ENCODE measurements at regions not wholly inside any gene's neighbourhood (a gene's known extent, or its start where the extent isn't known, plus 50 kb on each side); places are given as distances from the start of the nearest gene placed in this dataset.

- Histone ChIP-seq H3K27ac (peak overlapping the region in 1 of 2 donors; percentile 76), H3K9me3 (no peaks in the 10 kb centered on the region), H3K4me3 (no peak overlapping the region), H3K27me3 (no peaks in the 10 kb centered on the region), H3K36me3 (no peaks in the 10 kb centered on the region), H3K4me1 (peaks cover 0 to 24% of the 10 kb centered on the region in 2 donors)
- TF ChIP-seq, protein P1, sequence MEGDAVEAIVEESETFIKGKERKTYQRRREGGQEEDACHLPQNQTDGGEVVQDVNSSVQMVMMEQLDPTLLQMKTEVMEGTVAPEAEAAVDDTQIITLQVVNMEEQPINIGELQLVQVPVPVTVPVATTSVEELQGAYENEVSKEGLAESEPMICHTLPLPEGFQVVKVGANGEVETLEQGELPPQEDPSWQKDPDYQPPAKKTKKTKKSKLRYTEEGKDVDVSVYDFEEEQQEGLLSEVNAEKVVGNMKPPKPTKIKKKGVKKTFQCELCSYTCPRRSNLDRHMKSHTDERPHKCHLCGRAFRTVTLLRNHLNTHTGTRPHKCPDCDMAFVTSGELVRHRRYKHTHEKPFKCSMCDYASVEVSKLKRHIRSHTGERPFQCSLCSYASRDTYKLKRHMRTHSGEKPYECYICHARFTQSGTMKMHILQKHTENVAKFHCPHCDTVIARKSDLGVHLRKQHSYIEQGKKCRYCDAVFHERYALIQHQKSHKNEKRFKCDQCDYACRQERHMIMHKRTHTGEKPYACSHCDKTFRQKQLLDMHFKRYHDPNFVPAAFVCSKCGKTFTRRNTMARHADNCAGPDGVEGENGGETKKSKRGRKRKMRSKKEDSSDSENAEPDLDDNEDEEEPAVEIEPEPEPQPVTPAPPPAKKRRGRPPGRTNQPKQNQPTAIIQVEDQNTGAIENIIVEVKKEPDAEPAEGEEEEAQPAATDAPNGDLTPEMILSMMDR (IDR thresholded peaks at IDR 0.05) = no peak
- intact Hi-C loops (cut with DNase I) = no loop called here
- ATAC-seq (peak; percentile 44), DNase-seq (peak in 1 of 4 donors; percentile 18)
Measured at GRCh38 chr5:56464935-56465768, 232.0 kb upstream of the ANKRD55 start.

GRCh38 chr5:56463944-56464571, 230.9 kb upstream of the ANKRD55 start:
- Histone ChIP-seq H3K9me3 (no peaks in the 10 kb centered on the region), H3K36me3 (no peaks in the 10 kb centered on the region), H3K4me1 (peaks cover 0 to 24% of the 10 kb centered on the region in 2 donors), H3K27ac (peak overlapping the region in 1 of 2 donors; percentile 76), H3K27me3 (no peaks in the 10 kb centered on the region), H3K4me3 (no peak overlapping the region)
- intact Hi-C loops (cut with DNase I) = no loop called here
- DNase-seq (no peak), ATAC-seq (no peak)
- TF ChIP-seq, protein P1 (IDR thresholded peaks at IDR 0.05) = no peak

DNA sequence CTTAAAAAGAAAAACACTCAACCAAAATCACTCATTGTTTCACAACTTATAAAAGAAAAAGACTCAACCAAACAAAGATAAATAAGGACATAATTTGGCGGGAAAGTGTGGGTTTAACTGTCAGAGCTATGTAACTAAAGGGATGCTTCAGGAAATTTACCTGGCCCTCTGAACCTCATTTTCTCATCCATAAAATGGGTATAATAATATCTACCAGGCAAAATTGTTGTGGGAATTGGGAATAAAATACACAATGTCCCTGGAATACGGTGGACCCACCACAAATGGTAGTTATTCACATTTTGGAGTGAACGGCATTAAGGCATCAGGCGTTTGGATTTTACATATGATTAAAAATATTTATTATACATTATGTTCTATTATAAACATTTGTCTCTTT, 228.5 kb upstream of the ANKRD55 start:
- intact Hi-C loops (cut with DNase I) = no loop called here
- no peaks in the 10 kb centered on the region for H3K9me3 ChIP-seq
- no peak overlapping the region for H3K27ac ChIP-seq
- ATAC-seq = no peak
- no peaks in the 10 kb centered on the region for H3K36me3 ChIP-seq
- H3K4me3 ChIP-seq = no peak overlapping the region
- H3K27me3 ChIP-seq = no peaks in the 10 kb centered on the region
- H3K4me1 ChIP-seq = peaks cover 0 to 23% of the 10 kb centered on the region in 2 donors
- no peak for DNase-seq
- TF ChIP-seq, protein P1 (IDR thresholded peaks at IDR 0.05) = no peak

DNA sequence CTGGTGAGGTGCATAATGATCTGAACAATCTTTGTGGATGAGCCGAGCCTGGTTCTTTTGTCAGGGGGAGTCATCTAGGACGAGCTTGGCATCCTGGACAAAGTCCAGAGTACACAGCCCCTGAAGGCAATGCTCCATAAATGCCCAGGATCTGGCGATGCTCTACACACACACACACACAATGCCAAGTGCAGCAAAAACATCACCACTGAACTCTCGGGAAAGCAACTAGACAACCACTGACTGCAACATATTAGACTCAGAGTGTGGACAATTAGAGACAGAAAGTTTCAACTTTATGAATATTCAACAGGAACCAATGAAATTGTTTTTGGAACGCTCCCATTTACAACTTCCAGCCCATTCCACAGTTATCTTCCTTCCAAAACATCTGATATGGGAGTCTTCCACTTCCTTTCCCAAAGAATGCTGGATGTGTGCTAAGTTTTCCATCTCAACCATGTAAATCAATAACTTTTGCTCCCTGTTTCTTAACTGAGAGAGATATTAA, 227.6 kb upstream of the ANKRD55 start:
- Histone ChIP-seq H3K9me3 (no peaks in the 10 kb centered on the region), H3K4me1 (peaks cover 0 to 14% of the 10 kb centered on the region in 2 donors), H3K4me3 (no peak overlapping the region), H3K36me3 (no peaks in the 10 kb centered on the region), H3K27ac (no peak overlapping the region), H3K27me3 (no peaks in the 10 kb centered on the region)
- no peak for DNase-seq
- intact Hi-C loops (cut with DNase I) = no loop called here
- TF ChIP-seq, protein P1 (IDR thresholded peaks at IDR 0.05) = no peak
- no peak for ATAC-seq

DNA sequence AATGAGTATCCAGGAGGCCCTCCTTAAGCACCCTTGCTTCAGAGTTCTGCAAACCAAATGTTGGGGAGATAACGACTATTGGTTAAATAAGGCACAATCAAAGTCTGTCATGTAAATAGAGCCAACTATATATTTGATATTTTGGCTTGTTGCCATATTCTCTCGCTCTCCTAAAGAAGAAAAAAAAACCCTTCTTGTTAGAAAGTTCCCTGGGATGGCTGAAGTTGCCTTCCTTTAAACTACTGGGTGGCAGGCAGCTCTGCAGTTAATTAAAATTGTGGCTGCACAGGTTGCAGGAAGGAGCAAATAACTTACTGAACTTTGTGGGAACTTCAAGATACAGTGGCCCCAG, 227.0 kb upstream of the ANKRD55 start:
- ATAC-seq (no peak), DNase-seq (no peak)
- H3K4me3 ChIP-seq = no peak overlapping the region
- no peaks in the 10 kb centered on the region for H3K27me3 ChIP-seq
- peaks cover 0 to 9% of the 10 kb centered on the region in 2 donors for H3K4me1 ChIP-seq
- TF ChIP-seq, protein P1 (IDR thresholded peaks at IDR 0.05) = no peak
- intact Hi-C loops (cut with DNase I) = no loop called here
- no peaks in the 10 kb centered on the region for H3K36me3 ChIP-seq
- no peaks in the 10 kb centered on the region for H3K9me3 ChIP-seq
- no peak overlapping the region for H3K27ac ChIP-seq

Measured in left lung (tissue), 4 donors.